Smooth muscle cell (in vitro differentiated cells): ENCODE measurements at regions not wholly inside any gene's neighbourhood (a gene's known extent, or its start where the extent isn't known, plus 50 kb on each side); places are given as distances from the start of the nearest gene placed in this dataset.
"Not testable (repeated sequence)": the region's sequence is repeated elsewhere in the genome, so short reads cannot be mapped to it uniquely, and the experiment has no call there.

Experiments used
- DNase-seq: peaks from one replicate; lab custom pipeline; 2025; ENCODE audit not compliant: unreplicated experiment; lab: John Stamatoyannopoulos, UW
- H2AFZ ChIP-seq: fragments of 200-600 bp; sonication (generic); 2 replicates; pipeline ENCODE4 v1.6.0; 2016; ENCODE audit warnings: antibody characterized with exemption, low read depth, mild to moderate bottlenecking
- H3F3A ChIP-seq: fragments of 200-600 bp; sonication (generic); 2 replicates; pipeline ENCODE4 v1.6.0; 2017; ENCODE audit warnings: antibody characterized with exemption, low read depth
- H3K27ac ChIP-seq: fragments of 200-600 bp; sonication (generic); 2 replicates; pipeline ENCODE4 v1.5.1; 2016; ENCODE audit warnings: low read depth, mild to moderate bottlenecking
- H3K27me3 ChIP-seq: fragments of 200-600 bp; sonication (generic); 2 replicates; pipeline ENCODE4 v1.6.1; 2016; ENCODE audit warnings: low read depth, mild to moderate bottlenecking
- H3K36me3 ChIP-seq: fragments of 200-600 bp; sonication (generic); 2 replicates; pipeline ENCODE4 v1.5.1; 2016; ENCODE audit warnings: low read depth
- H3K4me1 ChIP-seq: fragments of 200-600 bp; sonication (generic); 2 replicates; pipeline ENCODE4 v1.5.1; 2016; ENCODE audit warnings: low read depth
- H3K4me2 ChIP-seq: fragments of 200-600 bp; sonication (generic); 2 replicates; pipeline ENCODE4 v1.6.0; 2016; ENCODE audit warnings: mild to moderate bottlenecking
- H3K4me3 ChIP-seq: fragments of 200-600 bp; sonication (generic); 2 replicates; pipeline ENCODE4 v1.5.1; 2016; ENCODE audit warnings: mild to moderate bottlenecking
- H3K79me2 ChIP-seq: fragments of 200-600 bp; sonication (generic); 2 replicates; pipeline ENCODE4 v1.6.0; 2016; ENCODE audit warnings: low read depth, mild to moderate bottlenecking
- H3K9ac ChIP-seq: fragments of 200-600 bp; sonication (generic); 2 replicates; pipeline ENCODE4 v1.6.0; 2016; ENCODE audit warnings: low read depth
- H3K9me3 ChIP-seq: fragments of 200-600 bp; sonication (generic); replicated peaks from 2 replicates; pipeline ENCODE4 v1.5.1; 2016; ENCODE audit warnings: low read depth
- H4K20me1 ChIP-seq: fragments of 200-600 bp; sonication (generic); 2 replicates; pipeline ENCODE4 v1.6.0; 2016; ENCODE audit warnings: low read depth
- WGBS: methylation state at CpG from one replicate; pipeline ENCODE4 v1.1.7; 2016; ENCODE audit warnings: low lambda C conversion rate; 5-methylcytosine and 5-hydroxymethylcytosine counted together

GRCh38 chr21:10359120-10359519 lies 162.3 kb upstream of the TPTE start:
- not testable (repeated sequence) for H3K9ac ChIP-seq, H2AFZ ChIP-seq, H3K27ac ChIP-seq, H3K4me3 ChIP-seq, H3K79me2 ChIP-seq, H3K27me3 ChIP-seq, H3K36me3 ChIP-seq, H4K20me1 ChIP-seq, H3K4me1 ChIP-seq, DNase-seq, H3K4me2 ChIP-seq, H3F3A ChIP-seq
- WGBS = 71% methylated on average over 2 of the region's 2 CpGs
- H3K9me3 ChIP-seq = peaks cover 24% of the 10 kb centered on the region

GRCh38 chr21:10359911-10360310 lies 161.5 kb upstream of the TPTE start:
- not testable (repeated sequence) for DNase-seq, H3K27me3 ChIP-seq, H3K79me2 ChIP-seq, H2AFZ ChIP-seq, H4K20me1 ChIP-seq, H3K36me3 ChIP-seq, H3K27ac ChIP-seq, H3K4me1 ChIP-seq, H3K4me2 ChIP-seq, H3F3A ChIP-seq, H3K4me3 ChIP-seq, H3K9ac ChIP-seq
- WGBS = 55% methylated on average over 4 of the region's 4 CpGs
- H3K9me3 ChIP-seq = peaks cover 24% of the 10 kb centered on the region

- H3K27me3 ChIP-seq, H3K4me3 ChIP-seq, H3K27ac ChIP-seq, H4K20me1 ChIP-seq, DNase-seq, H3K9ac ChIP-seq, H3F3A ChIP-seq, H3K4me2 ChIP-seq, H3K79me2 ChIP-seq, H3K4me1 ChIP-seq, H2AFZ ChIP-seq, H3K36me3 ChIP-seq: not testable (repeated sequence)
- H3K9me3 ChIP-seq = peaks cover 22% of the 10 kb centered on the region
- 44% methylated on average over 3 of the region's 3 CpGs for WGBS
These were observed 160.1 kb upstream of the TPTE start for GRCh38 chr21:10361214-10361736.

DNA sequence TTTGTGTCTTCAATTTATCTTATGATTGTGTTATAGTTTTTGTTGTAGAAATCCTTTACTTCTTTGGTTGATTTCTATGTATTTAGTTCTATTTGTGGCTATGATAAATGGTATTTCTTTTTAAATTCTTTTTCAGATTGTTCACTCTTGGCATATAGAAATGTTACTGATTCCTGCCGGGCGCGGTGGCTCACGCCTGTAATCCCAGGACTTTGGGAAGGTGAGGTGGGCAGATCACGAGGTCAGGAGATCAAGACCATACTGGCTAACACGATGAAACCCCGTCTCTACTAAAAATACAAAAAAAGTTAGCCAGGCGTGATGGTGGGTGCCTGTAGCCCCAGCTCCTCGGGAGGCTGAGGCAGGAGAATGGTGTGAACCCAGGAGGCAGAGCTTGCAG lies 158.6 kb upstream of the TPTE start:
- DNase-seq, H3K4me1 ChIP-seq, H3K36me3 ChIP-seq, H4K20me1 ChIP-seq, H3F3A ChIP-seq, H2AFZ ChIP-seq, H3K27me3 ChIP-seq, H3K79me2 ChIP-seq, H3K27ac ChIP-seq, H3K9ac ChIP-seq, H3K4me2 ChIP-seq, H3K4me3 ChIP-seq: not testable (repeated sequence)
- WGBS = 67% methylated on average over 9 of the region's 9 CpGs
- peaks cover 17% of the 10 kb centered on the region for H3K9me3 ChIP-seq

- H3K27me3 ChIP-seq, H3K4me2 ChIP-seq, H2AFZ ChIP-seq, H4K20me1 ChIP-seq, H3K27ac ChIP-seq, H3K79me2 ChIP-seq, DNase-seq, H3K36me3 ChIP-seq, H3F3A ChIP-seq, H3K4me3 ChIP-seq, H3K9ac ChIP-seq, H3K4me1 ChIP-seq: not testable (repeated sequence)
- peaks cover 17% of the 10 kb centered on the region for H3K9me3 ChIP-seq
These were observed 158.1 kb upstream of the TPTE start for GRCh38 chr21:10363321-10363720.

GRCh38 chr21:10366210-10366609 lies 155.2 kb upstream of the TPTE start:
- H3K9ac ChIP-seq, H3K27me3 ChIP-seq, H3F3A ChIP-seq, H3K36me3 ChIP-seq, H3K4me1 ChIP-seq, H4K20me1 ChIP-seq, DNase-seq, H2AFZ ChIP-seq, H3K4me3 ChIP-seq, H3K4me2 ChIP-seq, H3K27ac ChIP-seq, H3K79me2 ChIP-seq: not testable (repeated sequence)
- WGBS = 63% methylated on average over 8 of the region's 11 CpGs
- H3K9me3 ChIP-seq = peaks cover 17% of the 10 kb centered on the region

DNA sequence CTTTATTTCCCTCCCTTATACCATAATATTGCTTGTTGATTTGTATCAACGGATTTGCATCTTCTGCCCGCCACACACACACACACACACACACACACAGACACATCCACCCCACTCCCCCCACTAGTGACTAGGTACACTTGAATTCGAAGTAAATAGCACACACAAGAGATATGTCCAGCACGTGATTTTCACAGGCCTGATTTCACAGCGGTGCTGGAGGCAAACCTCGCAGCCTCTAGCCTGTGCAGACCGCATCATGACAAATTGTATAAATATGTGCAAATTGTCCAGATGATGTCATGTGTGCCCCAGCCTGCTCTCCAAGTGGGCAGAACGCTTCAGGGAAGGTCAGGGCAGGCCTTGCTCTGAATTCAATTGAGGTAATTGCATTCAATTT lies 153.8 kb upstream of the TPTE start:
- not testable (repeated sequence) for H3K36me3 ChIP-seq, H3K27me3 ChIP-seq, H3K4me3 ChIP-seq, H3K9ac ChIP-seq, H3K4me1 ChIP-seq, H3K27ac ChIP-seq, H3K4me2 ChIP-seq, H3K9me3 ChIP-seq, H2AFZ ChIP-seq, H3F3A ChIP-seq, H4K20me1 ChIP-seq, DNase-seq, H3K79me2 ChIP-seq
- WGBS = 66% methylated on average over 7 of the region's 8 CpGs

GRCh38 chr21:10368323-10368798 lies 153.0 kb upstream of the TPTE start:
- H3K4me2 ChIP-seq, H3K4me1 ChIP-seq, H3K4me3 ChIP-seq, H3F3A ChIP-seq, H3K36me3 ChIP-seq, DNase-seq, H3K9me3 ChIP-seq, H3K27me3 ChIP-seq, H3K27ac ChIP-seq, H4K20me1 ChIP-seq, H3K79me2 ChIP-seq, H2AFZ ChIP-seq, H3K9ac ChIP-seq: not testable (repeated sequence)
- WGBS = 75% methylated on average over 16 of the region's 16 CpGs

DNA sequence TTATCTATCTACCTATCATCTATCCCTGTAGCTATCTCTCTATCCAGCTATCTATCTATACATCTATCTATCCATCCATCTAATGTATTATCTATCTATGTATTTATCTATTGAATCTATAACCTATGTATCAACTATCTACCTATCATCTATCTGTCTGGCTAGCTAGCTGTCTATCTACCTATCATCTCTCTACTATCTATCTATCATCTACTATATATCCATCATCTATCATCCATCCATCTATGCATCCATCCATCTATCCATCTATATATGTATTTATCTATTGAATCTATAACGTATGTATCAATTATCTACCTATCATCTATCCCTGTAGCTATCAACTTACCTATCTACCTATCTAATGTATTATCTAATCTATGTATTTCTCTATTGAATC lies 152.1 kb upstream of the TPTE start:
- not testable (repeated sequence) for H2AFZ ChIP-seq, H3K9me3 ChIP-seq, H3K27ac ChIP-seq, H3K27me3 ChIP-seq, DNase-seq, H3K36me3 ChIP-seq, H3K4me2 ChIP-seq, H3K9ac ChIP-seq, H3K4me1 ChIP-seq, H3F3A ChIP-seq, H3K79me2 ChIP-seq, H3K4me3 ChIP-seq, H4K20me1 ChIP-seq
- WGBS = 68% methylated on average over 1 of the region's 1 CpG
